HG03135 (cell line): ENCODE measurements at regions not wholly inside any gene's neighbourhood (a gene's known extent, or its start where the extent isn't known, plus 50 kb on each side); places are given as distances from the start of the nearest gene placed in this dataset.

Experiments
- ATAC-seq: cut with Tn5 transposase; IDR thresholded peaks from one replicate; pipeline ENCODE4 v1.9.1; 2021; ENCODE audit warnings: mild to moderate bottlenecking, moderate library complexity; ENCODE audit not compliant: unreplicated experiment

GRCh38 chr5:73375191-73375545 lies 73.4 kb downstream of the FOXD1 start:
- ATAC-seq = no peak

GRCh38 chr5:73374520-73375190 lies 73.9 kb downstream of the FOXD1 start:
- ATAC-seq = no peak

GRCh38 chr5:73373814-73374510 lies 74.6 kb downstream of the FOXD1 start:
- ATAC-seq = no peak

GRCh38 chr5:73370640-73371583 lies 77.7 kb downstream of the FOXD1 start:
- no peak for ATAC-seq

- no peak for ATAC-seq
Measured at GRCh38 chr5:73370095-73370494, 78.5 kb downstream of the FOXD1 start.

GRCh38 chr5:73369278-73369677 lies 79.3 kb downstream of the FOXD1 start:
- ATAC-seq = no peak

- no peak for ATAC-seq
Measured at GRCh38 chr5:73367650-73368049, 80.9 kb downstream of the FOXD1 start.

- ATAC-seq = no peak
Measured at GRCh38 chr5:73365990-73366667, 82.4 kb downstream of the FOXD1 start.

GRCh38 chr5:73365301-73365853 lies 83.2 kb downstream of the FOXD1 start:
- ATAC-seq = no peak

- ATAC-seq = no peak
Measured at GRCh38 chr5:73363911-73364730, 84.5 kb downstream of the FOXD1 start.

- ATAC-seq = no peak
Measured at GRCh38 chr5:73359395-73359794, 89.2 kb downstream of the FOXD1 start.

GRCh38 chr5:73358366-73358765 lies 90.2 kb downstream of the FOXD1 start:
- no peak for ATAC-seq

- ATAC-seq = no peak
Measured at GRCh38 chr5:73357576-73357975, 91.0 kb downstream of the FOXD1 start.

- ATAC-seq = no peak
Measured at GRCh38 chr5:73355108-73355507, 93.5 kb downstream of the FOXD1 start.

GRCh38 chr5:73354406-73354805 lies 94.2 kb downstream of the FOXD1 start:
- no peak for ATAC-seq

GRCh38 chr5:73352649-73353230 lies 95.8 kb downstream of the FOXD1 start:
- no peak for ATAC-seq

GRCh38 chr5:73352243-73352642 lies 96.3 kb downstream of the FOXD1 start:
- no peak for ATAC-seq

GRCh38 chr5:73351593-73351992 lies 97.0 kb downstream of the FOXD1 start:
- no peak for ATAC-seq

- no peak for ATAC-seq
Measured at GRCh38 chr5:73346878-73347408, 101.6 kb downstream of the FOXD1 start.
